CD14-positive monocyte (primary cell): ENCODE measurements at regions not wholly inside any gene's neighbourhood (a gene's known extent, or its start where the extent isn't known, plus 50 kb on each side); places are given as distances from the start of the nearest gene placed in this dataset.
A peak's percentile ranks its signal among the peaks of the same experiment; 100 is the strongest.

Source experiments
- DNase-seq, 3 donors: peaks; one replicate each; pipeline ENCODE4 v3.0.0-alpha.2; 2011 to 2022
- H2AFZ ChIP-seq: 2 replicates; pipeline ENCODE4 v1.6.0; 2012; ENCODE audit warnings: mild to moderate bottlenecking, low read depth, low read length, inconsistent platforms; ENCODE audit not compliant: insufficient read depth, poor library complexity, severe bottlenecking
- H3K27ac ChIP-seq, 2 donors: 1 replicate in 1 of 2; 2 replicates in 1 of 2; pipeline ENCODE4 v1.5.1; 2012 to 2013; ENCODE audit warnings: low read length in 2 of 2, control low read depth in 1 of 2, inconsistent platforms in 1 of 2, low read depth in 1 of 2, mild to moderate bottlenecking in 1 of 2
- H3K27me3 ChIP-seq, 2 donors: one replicate each; pipeline versions ENCODE4 v1.6.0 to v1.6.1; 2011 to 2013; ENCODE audit warnings: low read length in 2 of 2; ENCODE audit not compliant: control insufficient read depth in 2 of 2, insufficient read depth in 2 of 2
- H3K36me3 ChIP-seq, 2 donors: replicated peaks in 1 of 2; 1 replicate in 1 of 2; 2 replicates in 1 of 2; pipeline versions ENCODE4 v1.5.1 to v1.6.1; 2012 to 2013; ENCODE audit warnings: low read length in 2 of 2, control low read depth in 1 of 2, inconsistent platforms in 1 of 2, mild to moderate bottlenecking in 1 of 2; ENCODE audit not compliant: insufficient read depth in 2 of 2, control insufficient read depth in 1 of 2
- H3K4me1 ChIP-seq, 2 donors: 1 replicate in 1 of 2; 2 replicates in 1 of 2; pipeline versions ENCODE4 v1.5.1 to v1.6.1; 2012 to 2013; ENCODE audit warnings: low read length in 2 of 2, control low read depth in 1 of 2, inconsistent platforms in 1 of 2, mild to moderate bottlenecking in 1 of 2, moderate library complexity in 1 of 2; ENCODE audit not compliant: insufficient read depth in 2 of 2, control insufficient read depth in 1 of 2
- H3K4me2 ChIP-seq: replicated peaks from 2 replicates; pipeline ENCODE3; 2012; ENCODE audit warnings: low read length, moderate library complexity, mild to moderate bottlenecking; ENCODE audit not compliant: poor library complexity, severe bottlenecking; ENCODE audit errors: extremely low read depth
- H3K4me3 ChIP-seq, 3 experiments: fragments of 200-600 bp in 1 of 3; sonication (generic) in 1 of 3; replicated peaks in 1 of 3; 1 replicate in 2 of 3; 2 replicates in 1 of 3; pipeline ENCODE4 v1.5.1; 2011 to 2013; ENCODE audit warnings: low read length in 3 of 3, mild to moderate bottlenecking in 3 of 3, control low read depth in 2 of 3, low read depth in 2 of 3, inconsistent platforms in 1 of 3, moderate library complexity in 1 of 3
- H3K79me2 ChIP-seq: 2 replicates; pipeline ENCODE4 v1.6.0; 2012; ENCODE audit warnings: mild to moderate bottlenecking, control low read depth, inconsistent platforms, low read length, moderate library complexity; ENCODE audit not compliant: insufficient read depth
- H3K9ac ChIP-seq: 2 replicates; pipeline ENCODE4 v1.6.0; 2017; ENCODE audit warnings: low read length, mild to moderate bottlenecking; ENCODE audit not compliant: insufficient read depth, poor library complexity, severe bottlenecking
- H3K9me3 ChIP-seq, 2 donors: replicated peaks in 1 of 2; 1 replicate in 1 of 2; 2 replicates in 1 of 2; pipeline versions ENCODE4 v1.5.1 to v1.6.1; 2012 to 2013; ENCODE audit warnings: low read length in 2 of 2, control low read depth in 1 of 2; ENCODE audit not compliant: control insufficient read depth in 1 of 2, insufficient read depth in 1 of 2
- H4K20me1 ChIP-seq: 2 replicates; pipeline ENCODE4 v1.6.0; 2012; ENCODE audit warnings: mild to moderate bottlenecking, low read length, control low read depth, moderate library complexity; ENCODE audit not compliant: insufficient read depth
- H3K27ac Mint-ChIP-seq, 7 donors: one replicate each; pipeline ENCODE4 v1.8.0; 2020; ENCODE audit warnings: mild to moderate bottlenecking in 7 of 7, mixed read lengths in 7 of 7, moderate library complexity in 6 of 7, inconsistent platforms in 2 of 7
- H3K27me3 Mint-ChIP-seq, 3 donors: one replicate each; pipeline ENCODE4 v1.8.0; 2021 to 2022; ENCODE audit warnings: low read depth in 3 of 3, mild to moderate bottlenecking in 3 of 3, mixed read lengths in 3 of 3, moderate library complexity in 3 of 3, inconsistent platforms in 1 of 3
- H3K36me3 Mint-ChIP-seq, 2 donors: one replicate each; pipeline ENCODE4 v1.8.0; 2020; ENCODE audit warnings: mixed read lengths in 2 of 2, inconsistent platforms in 1 of 2, mild to moderate bottlenecking in 1 of 2
- H3K4me1 Mint-ChIP-seq: one replicate; pipeline ENCODE4 v1.8.0; 2020; ENCODE audit warnings: mild to moderate bottlenecking, mixed read lengths
- H3K4me3 Mint-ChIP-seq, 2 donors: one replicate each; pipeline ENCODE4 v1.8.0; 2020; ENCODE audit warnings: mild to moderate bottlenecking in 2 of 2, mixed read lengths in 2 of 2, moderate library complexity in 1 of 2
- H3K9me3 Mint-ChIP-seq, 7 donors: one replicate each; pipeline ENCODE4 v1.8.0; 2020 to 2022; ENCODE audit warnings: mixed read lengths in 7 of 7, mild to moderate bottlenecking in 6 of 7, moderate library complexity in 6 of 7, inconsistent platforms in 2 of 7
- WGBS: methylation state at CpG from one replicate; pipeline ENCODE4 v1.1.5; 2013; ENCODE audit warnings: missing lambda C conversion rate; ENCODE audit not compliant: insufficient coverage; 5-methylcytosine and 5-hydroxymethylcytosine counted together
- intact Hi-C, 2 donors: fragments of 100-400 bp; cut with micrococcal nuclease; formaldehyde crosslinking; loops; one replicate each; pipeline versions ENCODE4 v1.15.0 to v1.15.1; 2023
- TF ChIP-seq, protein P1 (sequence below): fragments of 200-600 bp; IDR thresholded peaks from one replicate; pipeline ENCODE4 v1.8.0; 2022; ENCODE audit warnings: antibody characterized with exemption, mild to moderate bottlenecking

DNA sequence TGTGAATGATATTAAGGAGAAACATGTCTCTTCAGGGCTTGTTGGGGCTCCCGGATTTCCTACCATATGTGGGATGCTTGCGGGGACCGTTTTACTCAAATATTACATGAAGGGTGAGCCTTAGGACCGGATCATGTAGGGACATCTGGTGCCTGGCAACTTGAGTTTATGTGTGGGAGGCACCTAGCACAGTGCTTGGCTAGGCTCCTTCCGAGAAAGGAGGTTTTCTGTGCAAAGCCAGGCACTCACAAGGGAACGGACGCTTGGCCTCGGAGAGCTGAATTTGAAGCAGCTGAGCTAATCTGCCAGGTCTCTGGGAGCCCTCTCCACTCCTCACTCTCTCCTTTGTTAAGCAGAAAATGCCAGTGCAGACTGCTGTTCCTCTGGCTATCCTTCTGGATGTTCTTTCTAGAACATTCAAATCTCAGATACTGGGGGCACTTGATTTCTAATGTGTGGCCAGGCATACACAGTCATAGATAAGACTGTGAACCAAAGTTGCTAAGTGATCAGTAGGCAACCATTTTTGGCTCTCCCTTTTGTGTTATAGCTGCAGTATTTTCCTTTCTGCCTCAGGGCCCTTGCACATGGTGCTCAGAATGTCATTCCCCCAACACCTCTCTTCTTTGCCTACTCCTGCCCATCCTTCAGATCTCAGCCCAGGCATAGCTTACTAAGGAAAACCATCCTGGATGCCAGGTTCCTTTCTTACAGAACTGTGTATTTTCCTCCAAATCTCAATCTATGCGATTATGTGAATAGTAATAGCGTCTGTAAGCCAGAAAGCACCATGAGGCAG is 216.6 kb upstream of the CSF3R start:
- H3K27ac Mint-ChIP-seq: peak overlapping the region in 1 of 7 donors; percentile 68
- no peaks in the 10 kb centered on the region for H3K36me3 Mint-ChIP-seq
- intact Hi-C loops: no loop called here
- TF ChIP-seq, protein P1, sequence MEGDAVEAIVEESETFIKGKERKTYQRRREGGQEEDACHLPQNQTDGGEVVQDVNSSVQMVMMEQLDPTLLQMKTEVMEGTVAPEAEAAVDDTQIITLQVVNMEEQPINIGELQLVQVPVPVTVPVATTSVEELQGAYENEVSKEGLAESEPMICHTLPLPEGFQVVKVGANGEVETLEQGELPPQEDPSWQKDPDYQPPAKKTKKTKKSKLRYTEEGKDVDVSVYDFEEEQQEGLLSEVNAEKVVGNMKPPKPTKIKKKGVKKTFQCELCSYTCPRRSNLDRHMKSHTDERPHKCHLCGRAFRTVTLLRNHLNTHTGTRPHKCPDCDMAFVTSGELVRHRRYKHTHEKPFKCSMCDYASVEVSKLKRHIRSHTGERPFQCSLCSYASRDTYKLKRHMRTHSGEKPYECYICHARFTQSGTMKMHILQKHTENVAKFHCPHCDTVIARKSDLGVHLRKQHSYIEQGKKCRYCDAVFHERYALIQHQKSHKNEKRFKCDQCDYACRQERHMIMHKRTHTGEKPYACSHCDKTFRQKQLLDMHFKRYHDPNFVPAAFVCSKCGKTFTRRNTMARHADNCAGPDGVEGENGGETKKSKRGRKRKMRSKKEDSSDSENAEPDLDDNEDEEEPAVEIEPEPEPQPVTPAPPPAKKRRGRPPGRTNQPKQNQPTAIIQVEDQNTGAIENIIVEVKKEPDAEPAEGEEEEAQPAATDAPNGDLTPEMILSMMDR: no peak
- no peak overlapping the region for H3K27ac ChIP-seq
- H3K9me3 Mint-ChIP-seq: peaks cover 0 to 4% (median 0%) of the 10 kb centered on the region in 7 donors
- H3K4me3 Mint-ChIP-seq: no peak overlapping the region
- H3K9ac ChIP-seq: no peak overlapping the region
- H3K27me3 ChIP-seq: no peaks in the 10 kb centered on the region
- no peak overlapping the region for H3K4me3 ChIP-seq
- no peaks in the 10 kb centered on the region for H4K20me1 ChIP-seq
- H3K36me3 ChIP-seq: no peaks in the 10 kb centered on the region
- DNase-seq: no peak
- H3K79me2 ChIP-seq: no peaks in the 10 kb centered on the region
- H3K4me1 Mint-ChIP-seq: peaks cover 7% of the 10 kb centered on the region
- H3K9me3 ChIP-seq: no peaks in the 10 kb centered on the region
- peaks cover 9 to 13% (median 11%) of the 10 kb centered on the region in 3 donors for H3K27me3 Mint-ChIP-seq
- H3K4me1 ChIP-seq: no peaks in the 10 kb centered on the region
- 69% methylated on average over 7 of the region's 10 CpGs for WGBS
- H2AFZ ChIP-seq: no peak overlapping the region
- H3K4me2 ChIP-seq: no peak overlapping the region

DNA sequence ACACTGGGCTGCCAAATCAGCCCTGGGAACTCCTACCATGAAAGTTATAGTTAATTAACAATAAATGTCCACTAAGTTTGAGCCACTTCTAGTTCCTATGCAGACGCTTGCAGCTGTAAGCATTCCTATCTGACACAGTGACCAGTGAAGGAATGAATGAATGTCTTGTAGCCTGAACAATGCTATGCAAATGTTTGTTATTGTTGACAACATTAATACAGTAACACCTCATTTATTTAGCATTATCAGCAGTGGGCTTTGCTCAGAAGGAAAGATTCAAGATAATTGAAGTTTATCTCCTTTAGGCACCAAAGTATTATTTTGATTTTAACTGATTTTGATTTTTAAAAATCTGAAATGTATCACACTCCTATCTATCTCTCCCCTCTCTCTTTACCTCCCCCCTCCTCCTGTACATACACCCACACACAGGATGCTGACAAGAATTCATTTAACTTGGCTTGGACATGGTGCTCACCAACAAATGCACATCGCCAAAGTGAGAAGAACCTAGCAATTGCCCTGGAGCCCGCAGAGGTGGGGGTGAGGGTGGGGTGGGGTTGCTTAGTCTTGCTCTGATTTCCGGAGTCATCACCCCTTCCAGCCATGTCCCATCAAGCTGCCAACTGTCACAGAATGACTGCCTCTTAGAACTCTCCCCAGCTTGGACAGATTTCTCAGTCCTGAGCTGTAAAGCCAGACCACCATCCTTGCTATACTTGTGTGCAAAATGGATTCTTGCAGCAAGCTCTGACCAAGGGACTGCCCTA is 215.3 kb upstream of the CSF3R start:
- no peaks in the 10 kb centered on the region for H3K4me1 ChIP-seq
- TF ChIP-seq, protein P1: no peak
- H3K4me3 ChIP-seq: no peak overlapping the region
- no peaks in the 10 kb centered on the region for H3K27me3 ChIP-seq
- no peak overlapping the region for H3K9ac ChIP-seq
- no peaks in the 10 kb centered on the region for H3K4me1 Mint-ChIP-seq
- no peaks in the 10 kb centered on the region for H3K36me3 Mint-ChIP-seq
- no peaks in the 10 kb centered on the region for H3K9me3 Mint-ChIP-seq
- H3K4me2 ChIP-seq: no peak overlapping the region
- H3K9me3 ChIP-seq: no peaks in the 10 kb centered on the region
- no peaks in the 10 kb centered on the region for H3K79me2 ChIP-seq
- intact Hi-C loops: no loop called here
- H3K4me3 Mint-ChIP-seq: no peak overlapping the region
- no peaks in the 10 kb centered on the region for H4K20me1 ChIP-seq
- H3K27ac Mint-ChIP-seq: peak overlapping the region in 1 of 7 donors; percentile 79
- WGBS: no CpG with 5 or more reads among the region's 4 CpGs
- no peak overlapping the region for H3K27ac ChIP-seq
- no peak overlapping the region for H2AFZ ChIP-seq
- no peaks in the 10 kb centered on the region for H3K36me3 ChIP-seq
- DNase-seq: no peak
- H3K27me3 Mint-ChIP-seq: peaks cover 7 to 11% (median 10%) of the 10 kb centered on the region in 3 donors
